ENCODE measurements at regions not wholly inside any gene's neighbourhood (a gene's known extent, or its start where the extent isn't known, plus 50 kb on each side); places are given as distances from the start of the nearest gene placed in this dataset.

- TF ChIP-seq GATA2 (IDR thresholded peaks at IDR 0.05; ENCODE audit: low read depth, low read length), result no peak
- no peak for TF ChIP-seq GATA3 (IDR thresholded peaks at IDR 0.05; ENCODE audit: low read depth, low read length)
Observed at GRCh38 chr3:6315906-6316305, 545.0 kb upstream of the GRM7 start.
